ENCODE measurements at regions not wholly inside any gene's neighbourhood (a gene's known extent, or its start where the extent isn't known, plus 50 kb on each side); places are given as distances from the start of the nearest gene placed in this dataset.

DNA sequence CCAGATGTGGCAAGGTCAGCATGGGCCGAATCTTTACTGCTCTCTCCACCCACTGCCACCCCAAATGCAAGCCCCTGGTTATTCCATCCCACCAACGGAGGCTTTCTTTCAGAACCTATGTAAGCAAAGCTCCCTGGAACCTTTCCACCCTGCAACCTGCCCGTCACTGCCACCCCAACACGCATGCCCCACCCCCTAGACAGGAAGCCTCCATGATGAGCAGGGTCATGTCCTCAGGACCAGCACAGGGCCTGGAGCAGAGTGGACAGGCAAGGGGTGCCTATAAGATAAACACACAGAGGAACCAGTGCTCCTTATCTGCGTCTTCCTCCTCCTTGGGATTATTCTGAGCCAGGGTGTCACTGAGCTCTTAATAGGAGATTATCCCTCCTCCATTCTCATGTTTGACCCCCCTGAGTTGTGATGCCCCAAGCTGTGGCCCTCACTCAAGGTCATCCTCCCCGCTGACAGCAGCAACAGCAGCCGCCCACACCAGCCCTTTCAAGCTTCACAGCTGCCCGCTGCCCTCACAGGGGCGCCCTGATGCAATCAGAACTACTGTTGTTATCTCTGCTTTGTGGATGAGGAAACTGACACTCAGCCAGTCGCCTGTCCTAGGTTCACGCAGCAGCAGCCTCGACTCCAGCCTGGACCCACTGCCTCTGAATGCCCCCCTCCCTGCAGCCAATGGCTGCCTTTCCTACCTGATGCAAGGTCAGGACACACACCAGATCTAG is 647.3 kb downstream of the TBC1D22A start:
- H3F3A ChIP-seq (ENCODE audit: insufficient read depth): no peaks in the 10 kb centered on the region
- no peaks in the 10 kb centered on the region for H4K20me1 ChIP-seq (ENCODE audit: insufficient read depth)
- H3K36me3 ChIP-seq (ENCODE audit: low read depth): no peaks in the 10 kb centered on the region
- H3K27me3 ChIP-seq (replicated peaks; ENCODE audit: insufficient read depth): no peaks in the 10 kb centered on the region
- H3K4me1 ChIP-seq (ENCODE audit: insufficient read depth): no peaks in the 10 kb centered on the region
- no peaks in the 10 kb centered on the region for H3K9me2 ChIP-seq (ENCODE audit: insufficient read depth)
- H3K4me3 ChIP-seq: no peak overlapping the region
- no peak overlapping the region for H2AFZ ChIP-seq
- H3K9me3 ChIP-seq (ENCODE audit: low read depth): no peaks in the 10 kb centered on the region
- no peak for DNase-seq
- in situ Hi-C loops (cut with MboI): no loop called here
- no peak overlapping the region for H3K9ac ChIP-seq
- TF ChIP-seq EZH2phosphoT487 (IDR thresholded peaks at IDR 0.05; ENCODE audit: insufficient read depth, low read depth): no peak
- no peak for TF ChIP-seq EZH2 (IDR thresholded peaks at IDR 0.05; ENCODE audit: insufficient read depth, poor library complexity, severe bottlenecking)
- no peaks in the 10 kb centered on the region for H3K79me2 ChIP-seq (ENCODE audit: insufficient read depth)
- 23 to 28% methylated on average over 12 of the region's 12 CpGs for WGBS, 2 experiments (ENCODE audit: low coverage in 1 of 2, low lambda C conversion rate in 2 of 2, missing lambda C conversion rate in 2 of 2)
- H3K27ac ChIP-seq: no peak overlapping the region
- no peak overlapping the region for H3K4me2 ChIP-seq (ENCODE audit: unreplicated experiment)

DNA sequence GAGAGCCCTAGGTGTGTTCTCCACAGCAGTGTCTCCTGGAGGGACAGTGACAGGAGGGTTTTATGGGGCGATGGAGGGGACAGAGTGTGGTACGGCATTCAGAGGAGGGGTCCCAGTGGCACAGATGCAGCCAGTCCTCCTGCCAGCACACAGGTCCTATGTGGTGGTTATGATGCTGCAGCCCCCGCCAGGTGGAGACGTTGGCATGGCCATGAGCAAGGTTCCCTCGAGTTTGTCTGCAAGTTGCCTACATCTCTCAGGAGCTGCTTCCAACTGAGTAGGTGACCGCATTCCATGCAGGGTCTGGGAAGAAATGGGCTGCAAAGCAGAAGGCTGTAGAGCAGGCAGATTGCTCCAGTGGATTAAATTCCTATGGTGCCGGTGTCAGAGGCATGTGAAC is 646.0 kb downstream of the TBC1D22A start:
- no peak overlapping the region for H3K4me2 ChIP-seq (ENCODE audit: unreplicated experiment)
- H3K9ac ChIP-seq: no peak overlapping the region
- no peaks in the 10 kb centered on the region for H3K9me3 ChIP-seq (ENCODE audit: low read depth)
- H3K4me1 ChIP-seq (ENCODE audit: insufficient read depth): no peaks in the 10 kb centered on the region
- H3K4me3 ChIP-seq: no peak overlapping the region
- H2AFZ ChIP-seq: no peak overlapping the region
- H3K9me2 ChIP-seq (ENCODE audit: insufficient read depth): no peaks in the 10 kb centered on the region
- in situ Hi-C loops (cut with MboI): no loop called here
- H3K79me2 ChIP-seq (ENCODE audit: insufficient read depth): no peaks in the 10 kb centered on the region
- no peaks in the 10 kb centered on the region for H3K27me3 ChIP-seq (replicated peaks; ENCODE audit: insufficient read depth)
- no peaks in the 10 kb centered on the region for H4K20me1 ChIP-seq (ENCODE audit: insufficient read depth)
- 40 to 42% methylated on average over 7 of the region's 7 CpGs for WGBS, 2 experiments (ENCODE audit: low coverage in 1 of 2, low lambda C conversion rate in 2 of 2, missing lambda C conversion rate in 2 of 2)
- no peak overlapping the region for H3K27ac ChIP-seq
- TF ChIP-seq EZH2phosphoT487 (IDR thresholded peaks at IDR 0.05; ENCODE audit: insufficient read depth, low read depth) (no peak), EZH2 (IDR thresholded peaks at IDR 0.05; ENCODE audit: insufficient read depth, poor library complexity, severe bottlenecking) (no peak)
- no peak for DNase-seq
- H3K36me3 ChIP-seq (ENCODE audit: low read depth): no peaks in the 10 kb centered on the region
- H3F3A ChIP-seq (ENCODE audit: insufficient read depth): no peaks in the 10 kb centered on the region

DNA sequence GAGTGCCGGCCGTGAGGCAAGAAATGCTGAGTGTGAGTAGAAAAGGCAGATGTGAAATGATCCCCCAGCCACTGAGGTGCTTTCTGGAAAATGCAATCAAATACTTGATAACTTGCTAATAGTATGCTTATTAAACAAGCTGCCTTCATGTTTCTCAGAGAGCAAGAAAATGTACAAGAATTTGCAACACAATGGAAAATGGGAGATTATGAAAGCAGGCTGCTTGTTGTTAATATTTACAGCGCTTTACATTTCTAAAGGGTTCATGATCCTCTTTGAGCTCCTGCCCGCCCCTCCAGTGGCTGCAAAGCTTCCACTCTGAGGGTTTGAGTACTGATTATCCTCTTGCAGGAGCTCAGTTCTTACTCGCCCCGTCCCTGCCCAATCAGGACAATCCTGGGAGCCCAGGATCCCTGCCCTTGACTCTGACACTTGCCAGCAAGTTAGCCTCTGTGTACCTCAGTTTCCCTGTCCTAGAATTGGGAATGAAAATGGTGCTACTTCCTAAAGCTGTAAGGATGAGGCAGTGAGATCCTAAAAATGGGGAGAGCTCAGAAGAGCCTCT is 645.1 kb downstream of the TBC1D22A start:
- H3K4me1 ChIP-seq (ENCODE audit: insufficient read depth): no peaks in the 10 kb centered on the region
- no peaks in the 10 kb centered on the region for H3F3A ChIP-seq (ENCODE audit: insufficient read depth)
- H3K36me3 ChIP-seq (ENCODE audit: low read depth): no peaks in the 10 kb centered on the region
- no peaks in the 10 kb centered on the region for H3K27me3 ChIP-seq (replicated peaks; ENCODE audit: insufficient read depth)
- H3K9me3 ChIP-seq (ENCODE audit: low read depth): no peaks in the 10 kb centered on the region
- no peak overlapping the region for H2AFZ ChIP-seq
- H3K9ac ChIP-seq: no peak overlapping the region
- H3K4me2 ChIP-seq (ENCODE audit: unreplicated experiment): no peak overlapping the region
- H3K4me3 ChIP-seq: no peak overlapping the region
- H3K79me2 ChIP-seq (ENCODE audit: insufficient read depth): no peaks in the 10 kb centered on the region
- TF ChIP-seq EZH2phosphoT487 (IDR thresholded peaks at IDR 0.05; ENCODE audit: insufficient read depth, low read depth): no peak
- no peak for TF ChIP-seq EZH2 (IDR thresholded peaks at IDR 0.05; ENCODE audit: insufficient read depth, poor library complexity, severe bottlenecking)
- in situ Hi-C loops (cut with MboI): no loop called here
- no peaks in the 10 kb centered on the region for H4K20me1 ChIP-seq (ENCODE audit: insufficient read depth)
- H3K27ac ChIP-seq: no peak overlapping the region
- H3K9me2 ChIP-seq (ENCODE audit: insufficient read depth): no peaks in the 10 kb centered on the region
- no peak for DNase-seq
- WGBS, 2 experiments (ENCODE audit: low coverage in 1 of 2, low lambda C conversion rate in 2 of 2, missing lambda C conversion rate in 2 of 2): 24 to 27% methylated on average over 6 of the region's 6 CpGs

DNA sequence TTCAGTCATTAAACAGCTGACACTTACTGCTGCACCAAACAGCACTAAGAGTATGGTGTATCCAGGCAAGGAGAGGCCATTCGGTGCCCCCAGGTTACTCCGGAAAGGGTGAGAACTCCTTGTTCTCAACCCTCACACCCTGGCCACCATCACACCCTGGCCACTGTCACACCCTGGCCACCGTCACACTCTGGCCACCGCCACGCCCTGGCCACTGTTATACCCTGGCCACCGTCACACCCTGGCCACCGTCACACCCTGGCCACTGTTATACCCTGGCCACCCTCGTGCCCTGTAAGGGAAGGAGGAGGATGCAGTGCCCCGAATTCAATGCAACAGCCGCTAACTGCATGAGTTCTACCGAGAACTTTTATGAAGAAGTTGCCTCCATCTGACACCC is 644.4 kb downstream of the TBC1D22A start:
- in situ Hi-C loops (cut with MboI): no loop called here
- Histone ChIP-seq H3K27me3 (replicated peaks; ENCODE audit: insufficient read depth) (no peaks in the 10 kb centered on the region), H3K9ac (no peak overlapping the region), H3F3A (ENCODE audit: insufficient read depth) (no peaks in the 10 kb centered on the region), H3K4me2 (ENCODE audit: unreplicated experiment) (no peak overlapping the region), H3K9me3 (ENCODE audit: low read depth) (no peaks in the 10 kb centered on the region), H2AFZ (no peak overlapping the region), H3K79me2 (ENCODE audit: insufficient read depth) (no peaks in the 10 kb centered on the region), H3K4me1 (ENCODE audit: insufficient read depth) (no peaks in the 10 kb centered on the region), H4K20me1 (ENCODE audit: insufficient read depth) (no peaks in the 10 kb centered on the region), H3K36me3 (ENCODE audit: low read depth) (no peaks in the 10 kb centered on the region), H3K4me3 (no peak overlapping the region), H3K27ac (no peak overlapping the region), H3K9me2 (ENCODE audit: insufficient read depth) (no peaks in the 10 kb centered on the region)
- no peak for DNase-seq
- TF ChIP-seq EZH2 (IDR thresholded peaks at IDR 0.05; ENCODE audit: insufficient read depth, poor library complexity, severe bottlenecking): no peak
- TF ChIP-seq EZH2phosphoT487 (IDR thresholded peaks at IDR 0.05; ENCODE audit: insufficient read depth, low read depth): no peak
- WGBS, 2 experiments (ENCODE audit: low coverage in 1 of 2, low lambda C conversion rate in 2 of 2, missing lambda C conversion rate in 2 of 2): 56 to 60% methylated on average over 11 of the region's 11 CpGs
